DND-41 (cell line): ENCODE measurements at regions not wholly inside any gene's neighbourhood (a gene's known extent, or its start where the extent isn't known, plus 50 kb on each side); places are given as distances from the start of the nearest gene placed in this dataset.

Experiments
- ATAC-seq: fragments of 200-7000 bp; cut with Tn5 transposase; 3 replicates; pipeline ENCODE4 v1.9.1; 2021; ENCODE audit warnings: low read depth; ENCODE audit not compliant: insufficient read depth
- DNase-seq: peaks from one replicate; pipeline ENCODE4 v3.0.0-alpha.2; 2020
- H2AFZ ChIP-seq: 2 replicates; pipeline ENCODE4 v1.6.0; 2012; ENCODE audit warnings: low read depth, low read length
- H3K27ac ChIP-seq: 2 replicates; pipeline ENCODE4 v1.5.1; 2012; ENCODE audit warnings: low read length, inconsistent platforms
- H3K27me3 ChIP-seq: fragments of 200-600 bp; sonication (generic); 2 replicates; pipeline ENCODE4 v1.6.0; 2012; ENCODE audit warnings: low read length, mild to moderate bottlenecking, inconsistent platforms; ENCODE audit not compliant: insufficient read depth, poor library complexity
- H3K36me3 ChIP-seq: 2 replicates; pipeline ENCODE4 v1.5.1; 2012; ENCODE audit warnings: low read length, inconsistent platforms; ENCODE audit not compliant: insufficient read depth
- H3K4me1 ChIP-seq: 2 replicates; pipeline ENCODE4 v1.5.1; 2012; ENCODE audit warnings: mild to moderate bottlenecking, low read length; ENCODE audit not compliant: insufficient read depth
- H3K4me2 ChIP-seq: 2 replicates; pipeline ENCODE4 v1.6.0; 2012; ENCODE audit warnings: mild to moderate bottlenecking, moderate library complexity, low read length, inconsistent platforms; ENCODE audit not compliant: insufficient read depth
- H3K4me3 ChIP-seq, 2 experiments: fragments of 200-600 bp in 1 of 2; shearing (Covaris generic) in 1 of 2; 2 replicates each; pipeline ENCODE4 v1.5.1; 2012 to 2016; ENCODE audit warnings: inconsistent platforms in 2 of 2, low read length in 2 of 2, mild to moderate bottlenecking in 2 of 2, low read depth in 1 of 2, moderate library complexity in 1 of 2
- H3K79me2 ChIP-seq: 2 replicates; pipeline ENCODE4 v1.6.0; 2012; ENCODE audit warnings: low read length, inconsistent platforms; ENCODE audit not compliant: insufficient read depth
- H3K9ac ChIP-seq: 2 replicates; pipeline ENCODE4 v1.6.0; 2012; ENCODE audit warnings: low read depth, mild to moderate bottlenecking, inconsistent platforms, low read length, moderate library complexity
- H3K9me3 ChIP-seq: 2 replicates; pipeline ENCODE4 v1.5.1; 2012; ENCODE audit warnings: low read length, moderate library complexity, mild to moderate bottlenecking, inconsistent platforms; ENCODE audit not compliant: insufficient read depth, severe bottlenecking
- H4K20me1 ChIP-seq: 2 replicates; pipeline ENCODE4 v1.6.0; 2012; ENCODE audit warnings: low read length; ENCODE audit not compliant: insufficient read depth
- EZH2 ChIP-seq: IDR thresholded peaks from 3 replicates; pipeline ENCODE4 v1.6.1; 2012; ENCODE audit warnings: borderline replicate concordance, low read depth, mild to moderate bottlenecking, moderate library complexity, low read length, inconsistent platforms; ENCODE audit not compliant: severe bottlenecking
- TF ChIP-seq, protein P1 (sequence below): IDR thresholded peaks from 2 replicates; pipeline ENCODE4 v1.5.1; 2012; ENCODE audit warnings: borderline replicate concordance, low read length, moderate library complexity, mild to moderate bottlenecking; ENCODE audit not compliant: poor library complexity, severe bottlenecking; ENCODE audit errors: extremely low read depth

DNA sequence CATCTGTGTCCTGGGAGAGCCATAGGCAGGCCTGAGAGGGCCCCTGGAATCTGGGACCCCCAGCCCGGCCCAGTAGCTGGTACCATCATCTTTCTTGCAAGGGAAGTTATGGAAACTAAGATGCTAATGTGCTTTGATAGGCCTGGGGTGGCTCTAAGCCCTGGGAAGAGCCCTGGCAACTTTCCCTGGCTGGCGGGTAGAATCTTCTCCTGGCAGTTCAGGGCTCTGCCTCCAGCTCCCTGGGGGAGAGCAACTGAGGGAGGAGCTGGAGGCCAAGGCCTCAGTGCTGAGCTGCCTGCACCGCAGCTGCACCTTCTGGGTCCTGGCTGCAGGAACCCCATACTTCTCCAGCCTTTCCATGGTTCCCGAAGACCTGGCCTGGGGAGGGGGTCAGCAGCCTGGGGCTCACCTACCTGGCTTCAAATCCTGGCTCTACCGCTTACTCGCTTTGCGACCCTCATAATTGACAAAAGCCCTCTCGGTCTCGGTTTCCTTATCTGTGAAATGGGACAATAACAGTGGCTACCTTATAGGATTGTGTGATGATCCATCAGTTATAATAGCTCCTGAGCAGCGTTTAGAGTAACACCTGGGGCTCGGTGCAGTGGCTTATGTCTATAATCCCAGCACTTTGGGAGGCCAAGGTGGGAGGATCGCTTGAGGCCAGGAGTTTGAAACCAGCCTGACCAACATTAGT is 333.7 kb downstream of the SEC14L1 start:
- H3K36me3 ChIP-seq: peaks cover 97% of the 10 kb centered on the region
- H3K4me3 ChIP-seq: no peak overlapping the region
- no peak overlapping the region for H3K9ac ChIP-seq
- H3K27me3 ChIP-seq: no peaks in the 10 kb centered on the region
- TF ChIP-seq, protein P1, sequence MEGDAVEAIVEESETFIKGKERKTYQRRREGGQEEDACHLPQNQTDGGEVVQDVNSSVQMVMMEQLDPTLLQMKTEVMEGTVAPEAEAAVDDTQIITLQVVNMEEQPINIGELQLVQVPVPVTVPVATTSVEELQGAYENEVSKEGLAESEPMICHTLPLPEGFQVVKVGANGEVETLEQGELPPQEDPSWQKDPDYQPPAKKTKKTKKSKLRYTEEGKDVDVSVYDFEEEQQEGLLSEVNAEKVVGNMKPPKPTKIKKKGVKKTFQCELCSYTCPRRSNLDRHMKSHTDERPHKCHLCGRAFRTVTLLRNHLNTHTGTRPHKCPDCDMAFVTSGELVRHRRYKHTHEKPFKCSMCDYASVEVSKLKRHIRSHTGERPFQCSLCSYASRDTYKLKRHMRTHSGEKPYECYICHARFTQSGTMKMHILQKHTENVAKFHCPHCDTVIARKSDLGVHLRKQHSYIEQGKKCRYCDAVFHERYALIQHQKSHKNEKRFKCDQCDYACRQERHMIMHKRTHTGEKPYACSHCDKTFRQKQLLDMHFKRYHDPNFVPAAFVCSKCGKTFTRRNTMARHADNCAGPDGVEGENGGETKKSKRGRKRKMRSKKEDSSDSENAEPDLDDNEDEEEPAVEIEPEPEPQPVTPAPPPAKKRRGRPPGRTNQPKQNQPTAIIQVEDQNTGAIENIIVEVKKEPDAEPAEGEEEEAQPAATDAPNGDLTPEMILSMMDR: no peak
- TF ChIP-seq EZH2: no peak
- H2AFZ ChIP-seq: no peak overlapping the region
- DNase-seq (no peak), ATAC-seq (no peak)
- H3K4me1 ChIP-seq: peaks cover 42% of the 10 kb centered on the region
- peak overlapping the region; percentile 32 for H3K27ac ChIP-seq
- peaks cover 99% of the 10 kb centered on the region for H4K20me1 ChIP-seq
- no peaks in the 10 kb centered on the region for H3K9me3 ChIP-seq
- no peak overlapping the region for H3K4me2 ChIP-seq
- peaks cover 100% of the 10 kb centered on the region for H3K79me2 ChIP-seq

- no peak overlapping the region for H2AFZ ChIP-seq
- H3K27ac ChIP-seq: peak overlapping the region; percentile 35; the same call in 1 of the 2 replicates
- H3K27me3 ChIP-seq: no peaks in the 10 kb centered on the region
- peaks cover 100% of the 10 kb centered on the region for H3K79me2 ChIP-seq
- peak; percentile 62 for DNase-seq
- H3K4me2 ChIP-seq: no peak overlapping the region
- no peak overlapping the region for H3K4me3 ChIP-seq
- H3K36me3 ChIP-seq: peaks cover 96% of the 10 kb centered on the region
- TF ChIP-seq, protein P1: no peak
- no peak for TF ChIP-seq EZH2
- H4K20me1 ChIP-seq: peaks cover 99% of the 10 kb centered on the region
- peaks cover 37% of the 10 kb centered on the region for H3K4me1 ChIP-seq
- ATAC-seq: peak; percentile 75
- no peaks in the 10 kb centered on the region for H3K9me3 ChIP-seq
- H3K9ac ChIP-seq: no peak overlapping the region
These were observed 334.5 kb downstream of the SEC14L1 start for GRCh38 chr17:77475016-77475976.

- peaks cover 30% of the 10 kb centered on the region for H3K4me1 ChIP-seq
- H3K79me2 ChIP-seq: peaks cover 100% of the 10 kb centered on the region
- ATAC-seq: no peak
These were observed 335.2 kb downstream of the SEC14L1 start for GRCh38 chr17:77476006-77476405.

More at GRCh38 chr17:77476006-77476405, 335.2 kb downstream of the SEC14L1 start:
- Histone ChIP-seq H3K27ac (peak overlapping the region; percentile 35; the same call in 1 of the 2 replicates), H2AFZ (no peak overlapping the region), H3K4me3 (no peak overlapping the region), H3K36me3 (peaks cover 96% of the 10 kb centered on the region), H3K9me3 (no peaks in the 10 kb centered on the region), H4K20me1 (peaks cover 99% of the 10 kb centered on the region), H3K4me2 (no peak overlapping the region), H3K27me3 (no peaks in the 10 kb centered on the region), H3K9ac (no peak overlapping the region)
- DNase-seq: no peak
- TF ChIP-seq, protein P1: no peak
- no peak for TF ChIP-seq EZH2
